ENCODE measurements at regions not wholly inside any gene's neighbourhood (a gene's known extent, or its start where the extent isn't known, plus 50 kb on each side); places are given as distances from the start of the nearest gene placed in this dataset.

DNA sequence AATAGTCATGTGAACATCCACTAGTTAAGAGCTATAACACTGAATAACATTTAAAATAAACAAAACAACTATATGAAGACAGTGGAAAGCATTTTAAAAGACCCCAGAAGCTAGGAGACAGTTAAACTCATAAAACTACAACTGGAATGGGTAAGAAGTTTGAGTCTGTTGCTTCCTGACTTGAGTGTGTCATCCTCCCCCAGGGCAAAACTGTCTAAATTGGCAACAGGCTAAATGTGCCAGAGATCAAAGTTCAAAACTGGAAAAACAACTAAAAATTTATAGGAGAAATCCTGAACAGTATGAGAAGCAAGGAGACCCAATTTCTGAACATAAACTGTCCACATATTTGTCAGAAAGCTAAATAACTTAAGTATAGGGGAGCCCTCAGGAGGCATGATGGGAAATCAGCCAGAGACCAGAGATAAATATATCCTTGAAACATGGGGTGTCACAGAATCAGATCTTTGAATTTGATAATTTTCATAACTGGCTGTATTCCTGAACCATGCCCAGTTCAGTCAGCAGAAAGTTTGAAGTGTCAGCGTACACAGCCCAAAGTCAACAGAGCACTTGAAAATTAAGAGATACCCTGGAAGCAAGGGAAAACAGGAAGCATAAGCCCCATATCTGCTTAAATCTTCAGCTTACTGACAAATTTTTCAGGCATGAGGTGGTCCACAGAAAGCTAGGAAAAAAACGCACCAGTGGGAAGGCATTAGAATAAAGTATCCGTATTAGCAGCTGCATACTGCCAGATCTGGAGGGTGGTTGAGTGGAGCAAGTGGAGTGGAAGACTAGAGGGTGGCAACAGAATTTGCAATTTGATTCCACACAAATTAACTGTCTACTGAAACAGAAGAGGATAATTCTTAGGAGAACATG, 516.1 kb upstream of the MAN1A1 start:
- no peak overlapping the region for H3K4me3 ChIP-seq (ENCODE audit: low read length in 3 of 3)
- TF ChIP-seq, protein P1, sequence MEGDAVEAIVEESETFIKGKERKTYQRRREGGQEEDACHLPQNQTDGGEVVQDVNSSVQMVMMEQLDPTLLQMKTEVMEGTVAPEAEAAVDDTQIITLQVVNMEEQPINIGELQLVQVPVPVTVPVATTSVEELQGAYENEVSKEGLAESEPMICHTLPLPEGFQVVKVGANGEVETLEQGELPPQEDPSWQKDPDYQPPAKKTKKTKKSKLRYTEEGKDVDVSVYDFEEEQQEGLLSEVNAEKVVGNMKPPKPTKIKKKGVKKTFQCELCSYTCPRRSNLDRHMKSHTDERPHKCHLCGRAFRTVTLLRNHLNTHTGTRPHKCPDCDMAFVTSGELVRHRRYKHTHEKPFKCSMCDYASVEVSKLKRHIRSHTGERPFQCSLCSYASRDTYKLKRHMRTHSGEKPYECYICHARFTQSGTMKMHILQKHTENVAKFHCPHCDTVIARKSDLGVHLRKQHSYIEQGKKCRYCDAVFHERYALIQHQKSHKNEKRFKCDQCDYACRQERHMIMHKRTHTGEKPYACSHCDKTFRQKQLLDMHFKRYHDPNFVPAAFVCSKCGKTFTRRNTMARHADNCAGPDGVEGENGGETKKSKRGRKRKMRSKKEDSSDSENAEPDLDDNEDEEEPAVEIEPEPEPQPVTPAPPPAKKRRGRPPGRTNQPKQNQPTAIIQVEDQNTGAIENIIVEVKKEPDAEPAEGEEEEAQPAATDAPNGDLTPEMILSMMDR (IDR thresholded peaks at IDR 0.05; ENCODE audit: borderline replicate concordance, extremely low read depth, insufficient read depth), result no peak
- intact Hi-C loops (cut with DNase I), result no loop called here
- H3K36me3 ChIP-seq (ENCODE audit: control insufficient read depth in 2 of 3, insufficient read depth in 3 of 3, low read length in 3 of 3), result no peaks in the 10 kb centered on the region
- H3K4me1 ChIP-seq (ENCODE audit: control insufficient read depth in 2 of 3, insufficient read depth in 2 of 3, low read depth in 1 of 3, low read length in 3 of 3), result no peaks in the 10 kb centered on the region
- H3K9me3 ChIP-seq (ENCODE audit: control insufficient read depth in 2 of 3, insufficient read depth in 1 of 3, low read length in 3 of 3), result peaks cover 0 to 6% (median 5%) of the 10 kb centered on the region in 3 donors
- no peak for DNase-seq
- H3K27me3 ChIP-seq (ENCODE audit: control insufficient read depth, insufficient read depth, low read length), result no peaks in the 10 kb centered on the region
- FAIRE-seq, result no peak
- H3K27ac ChIP-seq (ENCODE audit: low read depth in 2 of 2, low read length in 2 of 2), result no peak overlapping the region
- H3K9ac ChIP-seq (ENCODE audit: low read length in 3 of 3), result no peak overlapping the region

DNA sequence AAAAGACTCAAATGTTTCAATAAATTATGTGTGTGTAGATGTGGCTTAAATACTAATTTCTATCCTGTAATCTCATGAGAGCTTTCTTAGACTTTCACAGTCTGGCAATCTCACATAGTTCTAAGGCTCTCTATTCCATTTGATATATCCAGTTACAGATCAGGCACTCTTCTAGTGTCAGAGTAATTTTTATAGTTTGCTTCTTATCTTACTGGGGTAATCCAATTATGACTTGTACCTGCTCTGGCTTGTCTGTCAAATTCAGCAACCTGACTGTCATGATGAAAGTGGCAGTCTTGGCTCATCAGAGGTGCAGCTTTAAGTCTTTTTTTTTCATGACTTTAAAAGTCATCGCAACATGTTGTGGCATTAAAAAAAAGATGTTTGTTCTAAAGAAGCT, 513.2 kb upstream of the MAN1A1 start:
- intact Hi-C loops (cut with DNase I), result no loop called here
- Histone ChIP-seq H3K4me1 (ENCODE audit: control insufficient read depth in 2 of 3, insufficient read depth in 2 of 3, low read depth in 1 of 3, low read length in 3 of 3) (no peaks in the 10 kb centered on the region), H3K36me3 (ENCODE audit: control insufficient read depth in 2 of 3, insufficient read depth in 3 of 3, low read length in 3 of 3) (no peaks in the 10 kb centered on the region), H3K4me3 (ENCODE audit: low read length in 3 of 3) (no peak overlapping the region), H3K27ac (ENCODE audit: low read depth in 2 of 2, low read length in 2 of 2) (no peak overlapping the region), H3K9ac (ENCODE audit: low read length in 3 of 3) (no peak overlapping the region), H3K27me3 (ENCODE audit: control insufficient read depth, insufficient read depth, low read length) (no peaks in the 10 kb centered on the region), H3K9me3 (ENCODE audit: control insufficient read depth in 2 of 3, insufficient read depth in 1 of 3, low read length in 3 of 3) (peaks cover 0 to 6% (median 5%) of the 10 kb centered on the region in 3 donors)
- TF ChIP-seq, protein P1 (IDR thresholded peaks at IDR 0.05; ENCODE audit: borderline replicate concordance, extremely low read depth, insufficient read depth), result no peak
- FAIRE-seq (no peak), DNase-seq (peak in 1 of 5 donors; percentile 8)

DNA sequence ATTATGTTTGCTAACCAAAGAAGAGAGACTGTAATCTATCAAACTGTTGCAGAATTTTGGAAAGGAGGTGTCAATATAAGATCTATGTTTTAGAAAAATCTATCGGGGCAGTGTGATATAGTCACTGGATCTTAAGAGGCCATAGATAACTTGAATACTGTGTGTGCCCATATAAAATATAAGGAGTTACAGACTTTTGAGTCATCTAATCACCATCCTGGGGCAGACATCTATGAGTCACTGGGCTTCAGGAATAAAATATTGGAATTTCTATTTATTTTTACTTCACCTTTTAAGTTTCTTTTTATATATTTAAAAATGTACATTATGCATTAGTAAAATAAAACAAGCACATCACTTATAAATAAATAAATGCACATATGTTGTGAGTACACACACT, 509.3 kb upstream of the MAN1A1 start:
- intact Hi-C loops (cut with DNase I), result no loop called here
- H3K9me3 ChIP-seq (ENCODE audit: control insufficient read depth in 2 of 3, insufficient read depth in 1 of 3, low read length in 3 of 3), result no peaks in the 10 kb centered on the region
- no peak overlapping the region for H3K4me3 ChIP-seq (ENCODE audit: low read length in 3 of 3)
- FAIRE-seq, result no peak
- no peaks in the 10 kb centered on the region for H3K27me3 ChIP-seq (ENCODE audit: control insufficient read depth, insufficient read depth, low read length)
- no peaks in the 10 kb centered on the region for H3K36me3 ChIP-seq (ENCODE audit: control insufficient read depth in 2 of 3, insufficient read depth in 3 of 3, low read length in 3 of 3)
- no peak for DNase-seq
- H3K4me1 ChIP-seq (ENCODE audit: control insufficient read depth in 2 of 3, insufficient read depth in 2 of 3, low read depth in 1 of 3, low read length in 3 of 3), result no peaks in the 10 kb centered on the region
- H3K9ac ChIP-seq (ENCODE audit: low read length in 3 of 3), result no peak overlapping the region
- TF ChIP-seq, protein P1 (IDR thresholded peaks at IDR 0.05; ENCODE audit: borderline replicate concordance, extremely low read depth, insufficient read depth), result no peak
- no peak overlapping the region for H3K27ac ChIP-seq (ENCODE audit: low read depth in 2 of 2, low read length in 2 of 2)

Measured in kidney (tissue), 13 donors.